Activated T-helper 1 cell treated with Interleukin-2 at 50 U/mL for 16 hours (primary cell): ENCODE measurements at regions not wholly inside any gene's neighbourhood (a gene's known extent, or its start where the extent isn't known, plus 50 kb on each side); places are given as distances from the start of the nearest gene placed in this dataset.
A peak's percentile ranks its signal among the peaks of the same experiment; 100 is the strongest.
"Not testable (repeated sequence)": the region's sequence is repeated elsewhere in the genome, so short reads cannot be mapped to it uniquely, and the experiment has no call there.

Source experiments
- DNase-seq: peaks from one replicate; pipeline ENCODE4 v3.0.0-alpha.2; 2020; ENCODE audit warnings: low read depth

DNA sequence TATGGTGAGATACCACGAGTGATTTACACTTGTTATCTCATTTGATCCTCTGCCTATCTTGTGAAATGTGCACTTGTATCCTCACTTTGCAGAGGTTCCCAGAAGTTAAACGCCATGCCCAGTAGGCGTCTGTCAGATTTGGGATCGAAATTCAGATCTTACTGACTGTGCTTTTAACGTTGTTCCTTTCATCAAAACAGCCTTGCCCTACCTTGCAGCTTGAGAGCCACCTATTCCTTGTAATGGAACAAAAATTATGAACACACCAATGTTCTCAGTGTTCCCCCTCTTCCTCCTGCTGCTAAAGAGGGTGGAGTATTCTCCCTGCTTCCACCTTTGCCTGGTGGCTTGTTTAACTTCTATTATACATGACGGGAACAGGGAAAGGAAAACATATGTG, 257.0 kb downstream of the MSX2 start:
- no peak for DNase-seq

GRCh38 chr5:174980952-174981351, 256.6 kb downstream of the MSX2 start:
- DNase-seq, result no peak

DNA sequence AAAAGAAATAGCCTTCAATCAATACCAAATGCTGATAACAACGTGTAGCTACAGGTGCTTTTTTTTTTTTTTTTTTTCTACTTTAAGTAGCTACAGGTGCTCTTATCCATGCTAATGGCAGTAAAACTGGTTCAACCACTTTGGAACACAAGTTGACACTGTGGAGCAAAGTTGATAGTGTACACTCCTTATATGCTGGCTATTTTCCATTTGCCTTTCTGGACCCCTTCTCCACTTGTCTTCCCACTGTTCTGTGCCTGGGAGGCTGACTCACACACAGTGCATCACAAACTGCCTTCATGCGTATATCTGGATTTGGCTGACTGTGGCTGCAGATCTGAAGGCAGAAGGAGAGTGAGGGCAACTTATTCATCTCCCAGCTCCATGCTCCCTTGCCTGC, 247.9 kb downstream of the MSX2 start:
- no peak for DNase-seq

DNA sequence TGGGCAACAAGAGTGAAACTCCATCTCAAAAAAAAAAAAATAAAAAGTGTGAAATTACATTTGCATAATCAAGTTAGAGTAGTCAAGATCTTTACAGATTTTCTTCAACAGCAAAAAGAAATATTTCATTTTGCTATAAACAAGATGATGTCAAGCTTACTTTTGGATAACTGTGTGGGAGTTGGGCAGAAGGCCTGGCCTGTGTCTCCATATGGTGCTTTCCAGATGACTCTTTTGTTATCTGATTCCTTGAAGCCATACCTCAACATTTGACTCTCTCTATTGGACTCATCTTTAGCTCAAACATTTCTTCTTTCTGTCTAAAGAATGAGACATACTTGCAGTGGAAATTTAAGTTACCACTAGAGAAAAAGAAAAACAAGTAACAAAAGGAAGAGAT, 246.8 kb downstream of the MSX2 start:
- no peak for DNase-seq

DNA sequence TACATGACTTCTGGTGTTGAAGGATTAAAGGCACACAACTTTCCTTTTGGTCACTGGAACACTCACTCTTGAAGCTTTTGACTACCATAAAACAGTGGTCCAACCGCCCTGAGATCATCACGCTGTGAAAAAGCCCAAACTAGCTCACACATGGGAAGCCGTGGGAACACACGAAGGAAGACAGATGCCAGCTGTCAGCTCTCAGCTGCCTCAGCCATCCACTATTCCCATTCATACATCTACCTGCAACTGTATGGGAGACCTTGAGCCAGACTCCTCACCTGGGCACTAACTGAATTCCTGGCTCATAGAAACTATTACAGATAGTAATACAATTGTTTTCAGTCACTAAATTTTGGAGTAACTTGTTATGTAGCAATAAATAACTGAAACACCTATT, 246.1 kb downstream of the MSX2 start:
- DNase-seq, result no peak

GRCh38 chr5:174953871-174954270, 229.5 kb downstream of the MSX2 start:
- DNase-seq, result no peak

DNA sequence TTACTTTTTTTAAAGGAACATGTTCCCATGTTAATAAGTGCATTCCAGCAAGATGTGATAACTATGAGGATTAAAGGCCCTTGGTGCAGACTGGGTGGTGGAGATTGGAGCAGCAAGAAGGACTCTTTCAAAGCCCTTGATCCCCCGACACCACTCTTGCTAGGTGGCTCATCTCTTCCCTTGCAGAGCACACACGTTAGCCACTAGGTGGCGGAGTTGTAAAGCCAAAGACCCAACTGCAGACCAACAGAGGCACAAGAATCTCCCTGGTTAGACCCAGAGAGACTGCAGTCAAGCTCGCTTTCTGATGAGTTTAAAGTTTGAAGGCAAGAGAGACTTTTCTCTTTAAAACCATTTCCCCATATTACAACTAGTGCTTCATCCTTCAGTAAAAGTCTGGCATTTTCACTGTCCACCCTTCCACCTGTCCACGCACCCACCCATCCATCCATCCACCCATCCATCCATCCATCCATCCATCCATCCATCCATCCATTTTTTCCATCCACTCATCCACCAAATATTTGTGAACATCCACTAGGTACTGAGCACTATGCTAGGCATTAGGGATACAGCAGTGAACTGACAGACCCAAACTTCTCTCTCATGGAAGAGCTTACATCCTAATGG, 226.9 kb downstream of the MSX2 start:
- DNase-seq, result peak; percentile 19

DNA sequence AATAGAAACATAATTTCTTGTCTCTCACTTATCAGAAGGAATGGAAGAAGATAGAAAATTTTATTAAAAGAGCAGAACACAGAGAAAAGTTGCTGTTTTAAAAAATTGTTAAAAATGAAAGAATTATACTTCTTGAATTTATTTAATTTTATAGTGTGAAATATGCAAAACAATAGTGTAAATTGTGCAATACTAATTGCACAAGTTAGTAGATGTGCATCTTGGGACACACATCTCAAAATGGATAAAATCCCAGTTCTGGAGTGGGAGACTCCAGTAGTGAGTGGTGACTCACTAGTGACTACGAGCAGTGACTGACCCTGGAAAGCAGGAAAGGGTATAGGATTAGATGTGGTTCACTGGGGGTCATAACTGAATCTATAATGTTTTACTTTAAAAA, 223.2 kb downstream of the MSX2 start:
- no peak for DNase-seq

- no peak for DNase-seq
Observed at GRCh38 chr5:174945853-174946252, 221.5 kb downstream of the MSX2 start.

- DNase-seq, result no peak
Observed at GRCh38 chr5:174943785-174944184, 219.4 kb downstream of the MSX2 start.

DNA sequence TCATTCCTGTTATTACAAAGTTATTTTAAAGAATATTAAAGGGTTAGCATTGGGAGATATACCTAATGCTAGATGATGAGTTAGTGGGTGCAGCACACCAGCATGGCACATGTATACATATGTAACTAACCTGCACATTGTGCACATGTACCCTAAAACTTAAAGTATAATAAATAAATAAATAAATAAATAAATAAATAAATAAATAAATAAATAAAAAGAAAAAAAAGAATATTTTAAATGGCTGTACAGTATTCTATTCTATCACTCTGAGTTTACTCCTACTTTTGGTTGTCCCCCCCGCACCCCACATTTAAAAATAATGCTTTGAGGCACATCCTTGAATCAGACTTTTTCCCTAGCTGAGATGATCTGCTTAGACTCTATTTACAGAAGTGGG, 218.6 kb downstream of the MSX2 start:
- not testable (repeated sequence) for DNase-seq

- no peak for DNase-seq
Observed at GRCh38 chr5:174937201-174938123, 213.1 kb downstream of the MSX2 start.

GRCh38 chr5:174935854-174936474, 211.6 kb downstream of the MSX2 start:
- DNase-seq, result no peak

DNA sequence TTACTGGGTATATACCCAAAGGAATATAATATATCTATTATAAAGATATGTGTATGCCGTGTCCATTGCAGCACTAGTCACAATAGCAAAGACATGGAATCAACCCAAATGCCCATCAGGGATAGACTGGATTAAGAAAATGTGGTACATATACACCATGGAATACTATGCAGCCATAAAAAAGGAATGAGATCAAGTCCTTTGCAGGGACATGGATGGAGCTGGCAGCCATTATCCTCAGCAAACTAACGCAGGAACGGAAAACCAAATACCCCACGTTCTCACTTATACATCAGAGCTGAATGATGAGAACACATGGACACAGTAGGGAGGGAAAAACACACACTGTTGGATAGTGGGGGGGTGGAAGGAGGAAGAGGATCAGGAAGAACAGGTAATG, 206.7 kb downstream of the MSX2 start:
- DNase-seq, result not testable (repeated sequence)

DNA sequence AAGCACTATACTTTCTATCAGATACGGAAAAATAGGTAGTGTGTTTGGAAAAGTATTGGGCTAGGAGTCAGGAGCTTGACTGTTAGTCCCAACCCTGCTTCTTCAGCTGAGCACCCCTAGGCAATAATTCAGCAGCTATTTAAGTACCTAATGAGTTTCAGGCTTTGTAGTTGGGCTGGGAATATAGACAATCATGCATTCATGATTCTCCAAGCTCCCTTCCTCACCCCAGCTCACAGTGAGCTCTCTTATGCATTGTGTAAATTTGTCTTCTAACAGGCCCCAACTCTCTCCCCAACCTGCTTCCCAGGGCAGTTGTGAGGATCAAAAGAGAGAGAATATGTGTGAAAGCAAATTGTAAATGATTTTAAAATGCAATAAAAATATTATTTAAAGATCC, 201.2 kb downstream of the MSX2 start:
- DNase-seq, result no peak

GRCh38 chr5:174922955-174923354, 198.6 kb downstream of the MSX2 start:
- DNase-seq, result no peak

DNA sequence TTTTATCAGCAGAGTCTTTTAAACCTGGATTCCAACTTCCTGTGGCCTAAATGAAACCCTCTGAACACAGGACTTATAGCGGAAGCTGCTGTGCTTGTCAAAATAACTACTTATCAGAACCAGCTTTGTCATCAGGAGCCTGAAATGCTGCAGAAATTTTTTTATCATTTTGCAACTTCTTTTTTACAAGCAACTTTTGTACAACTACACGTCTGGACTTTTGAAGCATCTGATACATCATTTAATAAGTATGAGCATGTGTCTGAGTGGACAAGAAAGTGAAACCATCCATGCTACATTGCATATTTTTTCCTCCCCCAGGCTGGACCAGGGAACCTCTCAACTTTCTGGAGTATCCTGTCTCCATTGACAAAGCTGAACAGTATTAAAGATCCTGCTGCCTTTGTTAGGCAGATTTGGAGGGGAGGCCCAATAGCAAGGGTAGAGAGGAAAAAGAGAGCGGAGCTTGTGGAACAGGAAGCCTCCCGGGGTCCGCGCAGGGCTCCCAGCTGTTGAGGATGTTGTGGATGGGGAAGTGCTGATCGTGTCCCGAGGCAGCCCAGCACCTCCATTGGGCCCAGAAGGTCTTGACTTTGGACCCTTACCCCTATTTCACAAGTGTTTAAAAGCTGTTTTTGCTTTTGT, 196.6 kb downstream of the MSX2 start:
- DNase-seq, result no peak

DNA sequence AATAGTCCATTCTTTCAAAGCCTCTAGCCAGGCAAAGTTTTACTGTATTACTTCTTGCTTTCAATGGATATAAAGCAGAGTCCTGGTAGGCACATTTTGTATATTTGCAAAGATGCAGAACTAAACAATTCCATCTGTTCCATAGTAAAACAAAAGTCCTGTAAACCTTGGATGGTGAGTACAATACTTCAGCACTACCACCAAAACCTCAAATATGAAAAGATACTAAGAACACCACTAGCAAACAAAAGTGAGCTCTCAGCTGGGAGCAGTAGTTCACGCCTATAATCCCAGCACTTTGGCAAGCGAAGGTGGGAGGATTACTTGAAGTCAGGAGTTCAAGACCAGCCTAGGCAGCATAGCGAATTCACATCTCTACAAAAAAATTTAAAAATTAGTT, 195.0 kb downstream of the MSX2 start:
- DNase-seq, result no peak

DNA sequence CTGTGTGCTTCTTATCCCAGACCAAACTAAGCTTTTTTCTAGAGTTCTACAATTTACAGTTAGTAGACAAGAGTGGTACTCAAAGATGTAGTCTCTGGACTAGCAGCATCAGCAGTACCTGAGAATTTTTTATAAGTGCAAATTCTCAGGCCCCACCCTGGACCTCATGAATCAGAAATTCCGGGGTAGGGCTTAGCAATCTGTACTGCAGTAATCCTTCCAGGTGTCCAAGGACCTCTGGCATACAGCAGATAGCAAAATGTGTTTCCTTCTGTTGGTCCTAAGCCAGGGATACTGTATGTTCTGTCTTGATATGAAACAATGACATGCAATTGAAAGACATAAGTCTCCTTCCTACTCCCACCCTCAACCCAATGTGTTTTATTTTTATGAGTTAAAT, 194.3 kb downstream of the MSX2 start:
- DNase-seq, result no peak

DNA sequence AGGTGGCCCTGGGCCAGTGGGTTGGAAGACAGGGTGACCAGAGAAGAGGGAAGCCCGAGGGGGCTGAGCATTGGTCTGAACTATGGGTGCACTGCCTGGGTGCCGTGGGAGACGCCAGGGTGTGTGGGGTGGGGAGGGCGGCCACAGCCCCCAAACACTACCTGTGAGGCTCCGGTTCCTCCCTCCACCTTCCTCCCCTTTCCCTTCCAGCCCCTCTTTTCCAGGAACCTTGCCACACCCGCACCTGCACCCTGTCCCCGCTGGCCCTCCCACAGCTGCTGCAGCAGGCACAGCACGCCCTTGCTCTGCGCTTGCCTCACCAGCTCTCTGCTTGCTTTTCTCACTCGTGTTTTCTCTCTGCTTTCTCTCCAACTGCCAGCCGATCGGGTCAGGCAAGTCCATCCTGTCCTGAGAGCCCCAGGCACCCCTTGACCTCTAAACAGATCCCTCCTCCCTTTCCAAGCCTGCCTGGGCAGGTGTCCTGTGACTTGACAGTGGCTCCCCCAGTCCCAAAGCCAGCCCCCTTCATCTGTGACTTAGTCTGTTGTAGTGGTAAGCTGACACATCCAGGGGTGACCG, 193.7 kb downstream of the MSX2 start:
- DNase-seq, result no peak

GRCh38 chr5:174917435-174917834, 193.1 kb downstream of the MSX2 start:
- not testable (repeated sequence) for DNase-seq

DNA sequence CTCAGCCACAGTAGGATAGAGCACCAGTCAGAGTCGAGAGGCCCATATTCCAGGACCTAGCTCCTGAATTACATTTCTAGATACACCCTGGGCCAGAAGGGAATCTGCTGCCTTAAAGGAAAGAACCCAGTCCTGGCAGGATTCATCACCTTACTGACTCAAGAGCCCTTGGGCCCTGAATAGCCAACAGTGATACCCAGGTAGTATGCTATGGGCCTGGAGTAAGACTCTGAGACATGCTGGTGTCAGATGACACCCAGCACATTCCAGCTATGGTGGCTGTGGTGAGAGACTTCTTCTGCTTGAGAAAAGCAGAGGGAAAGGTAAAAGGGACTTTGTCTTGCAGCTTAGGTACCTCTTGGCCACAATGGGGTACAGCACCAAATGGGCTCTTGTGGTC, 192.5 kb downstream of the MSX2 start:
- DNase-seq, result not testable (repeated sequence)
